ENCODE measurements at regions not wholly inside any gene's neighbourhood (a gene's known extent, or its start where the extent isn't known, plus 50 kb on each side); places are given as distances from the start of the nearest gene placed in this dataset.

- TF ChIP-seq CTCF (conservative IDR thresholded peaks at IDR 0.05; ENCODE audit: low read depth, low read length) (no peak), EZH2 (IDR thresholded peaks at IDR 0.05; ENCODE audit: low read length, unreplicated experiment) (no peak)
Measured at GRCh38 chrX:150200820-150201287, 162.3 kb upstream of the MAMLD1 start.

Measured in PC-3 (cell line).